Astrocyte of the spinal cord (primary cell): ENCODE measurements at regions not wholly inside any gene's neighbourhood (a gene's known extent, or its start where the extent isn't known, plus 50 kb on each side); places are given as distances from the start of the nearest gene placed in this dataset.

ENCODE experiments used
- DNase-seq: peaks from one replicate; pipeline ENCODE4 v3.0.0; 2011; ENCODE audit warnings: low read depth, low spot score
- H3K4me3 ChIP-seq: 2 replicates; pipeline ENCODE4 v1.5.1; 2011; ENCODE audit warnings: low read depth, mild to moderate bottlenecking, low read length, moderate library complexity
- CTCF ChIP-seq: IDR thresholded peaks from 2 replicates; pipeline ENCODE4 v1.5.1; 2012; ENCODE audit warnings: low read depth, mild to moderate bottlenecking, low read length, inconsistent platforms
- in situ Hi-C: cut with HindIII; loops from 2 replicates; pipeline ENCODE4 v1.10.0; 2017; ENCODE audit warnings: low sequenced_read_pairs

GRCh38 chr1:87642581-87643221 lies 314.0 kb downstream of the LMO4 start:
- in situ Hi-C loops, result no loop called here
- DNase-seq, result peak; percentile 11
- no peak for TF ChIP-seq CTCF
- H3K4me3 ChIP-seq, result no peak overlapping the region

GRCh38 chr1:87644033-87644578 lies 315.4 kb downstream of the LMO4 start:
- peak; percentile 23 for DNase-seq
- in situ Hi-C loops, result no loop called here
- H3K4me3 ChIP-seq, result no peak overlapping the region
- no peak for TF ChIP-seq CTCF

GRCh38 chr1:87644579-87645190 lies 316.0 kb downstream of the LMO4 start:
- DNase-seq, result peak; percentile 62
- TF ChIP-seq CTCF, result no peak
- no peak overlapping the region for H3K4me3 ChIP-seq
- in situ Hi-C loops, result no loop called here

- H3K4me3 ChIP-seq, result no peak overlapping the region
- no peak for TF ChIP-seq CTCF
- DNase-seq, result no peak
- in situ Hi-C loops, result no loop called here
These were observed 318.9 kb downstream of the LMO4 start for GRCh38 chr1:87647430-87648177.

GRCh38 chr1:87648323-87649119 lies 319.8 kb downstream of the LMO4 start:
- TF ChIP-seq CTCF, result no peak
- H3K4me3 ChIP-seq, result no peak overlapping the region
- DNase-seq, result no peak
- in situ Hi-C loops, result no loop called here

- no peak for DNase-seq
- H3K4me3 ChIP-seq, result no peak overlapping the region
- in situ Hi-C loops, result no loop called here
- no peak for TF ChIP-seq CTCF
These were observed 321.6 kb downstream of the LMO4 start for GRCh38 chr1:87650306-87650705.
